Keratinocyte (primary cell): ENCODE measurements at regions not wholly inside any gene's neighbourhood (a gene's known extent, or its start where the extent isn't known, plus 50 kb on each side); places are given as distances from the start of the nearest gene placed in this dataset.

Source experiments
- DNase-seq: peaks from one replicate; pipeline ENCODE4 v3.0.0-alpha.2; 2011; ENCODE audit warnings: low read depth, missing footprints, low spot score
- FAIRE-seq: peaks from 2 replicates; lab custom pipeline; 2011; peaks lifted over from hg19 to GRCh38; lab: Jason Lieb, UNC
- H2AFZ ChIP-seq: 2 replicates; pipeline ENCODE4 v1.6.0; 2012; ENCODE audit warnings: low read length, control low read depth, inconsistent platforms; ENCODE audit not compliant: control insufficient read depth
- H3K27ac ChIP-seq: 2 replicates; pipeline ENCODE4 v1.5.1; 2011; ENCODE audit warnings: low read length; ENCODE audit not compliant: control insufficient read depth, insufficient read depth
- H3K27me3 ChIP-seq: 3 replicates; pipeline ENCODE4 v1.6.0; 2011; ENCODE audit warnings: low read length; ENCODE audit not compliant: control insufficient read depth, insufficient read depth; ENCODE audit errors: extremely low read depth
- H3K36me3 ChIP-seq, 2 experiments: 2 replicates in 1 of 2; 3 replicates in 1 of 2; pipeline ENCODE4 v1.5.1; 2011; ENCODE audit warnings: low read length in 2 of 2, mild to moderate bottlenecking in 1 of 2; ENCODE audit not compliant: control insufficient read depth in 2 of 2, insufficient read depth in 2 of 2; ENCODE audit errors: extremely low read depth in 1 of 2
- H3K4me1 ChIP-seq: 3 replicates; pipeline ENCODE4 v1.5.1; 2011; ENCODE audit warnings: low read length; ENCODE audit not compliant: control insufficient read depth, insufficient read depth; ENCODE audit errors: extremely low read depth
- H3K4me2 ChIP-seq: 3 replicates; pipeline ENCODE4 v1.6.0; 2011; ENCODE audit warnings: low read depth, low read length; ENCODE audit not compliant: control insufficient read depth, insufficient read depth; ENCODE audit errors: extremely low read depth
- H3K4me3 ChIP-seq, 3 experiments: fragments of 200-600 bp in 1 of 3; sonication (generic) in 1 of 3; 2 replicates in 2 of 3; 3 replicates in 1 of 3; pipeline ENCODE4 v1.5.1; 2011 to 2016; ENCODE audit warnings: low read length in 3 of 3, mild to moderate bottlenecking in 3 of 3, control low read depth in 2 of 3, inconsistent platforms in 1 of 3, low read depth in 1 of 3, mixed read lengths in 1 of 3, mixed run types in 1 of 3, moderate library complexity in 1 of 3; ENCODE audit not compliant: control insufficient read depth in 2 of 3, insufficient read depth in 2 of 3; ENCODE audit errors: extremely low read depth in 1 of 3
- H3K79me2 ChIP-seq: 2 replicates; pipeline ENCODE4 v1.6.0; 2012; ENCODE audit warnings: low read length; ENCODE audit not compliant: control insufficient read depth, insufficient read depth
- H3K9ac ChIP-seq: 3 replicates; pipeline ENCODE4 v1.6.0; 2011; ENCODE audit warnings: low read length; ENCODE audit not compliant: control insufficient read depth, insufficient read depth; ENCODE audit errors: extremely low read depth
- H3K9me1 ChIP-seq: 3 replicates; pipeline ENCODE4 v1.6.0; 2011; ENCODE audit warnings: low read length; ENCODE audit not compliant: control insufficient read depth, insufficient read depth; ENCODE audit errors: extremely low read depth
- H3K9me3 ChIP-seq: 2 replicates; pipeline ENCODE4 v1.5.1; 2012; ENCODE audit warnings: low read depth, low read length; ENCODE audit not compliant: control insufficient read depth
- H4K20me1 ChIP-seq: 3 replicates; pipeline ENCODE4 v1.6.0; 2011; ENCODE audit warnings: low read length; ENCODE audit not compliant: control insufficient read depth, insufficient read depth; ENCODE audit errors: extremely low read depth
- CTCF ChIP-seq, 3 experiments: IDR thresholded peaks in 1 of 3; conservative IDR thresholded peaks in 1 of 3; optimal IDR thresholded peaks in 1 of 3; 2 replicates in 2 of 3; 3 replicates in 1 of 3; pipeline versions ENCODE3 to v1.5.1; 2011; ENCODE audit warnings: low read length in 3 of 3, mild to moderate bottlenecking in 3 of 3, moderate library complexity in 2 of 3, control low read depth in 1 of 3, inconsistent platforms in 1 of 3; ENCODE audit not compliant: insufficient read depth in 2 of 3; ENCODE audit errors: extremely low read depth in 1 of 3
- EZH2 ChIP-seq: IDR thresholded peaks from one replicate; pipeline ENCODE4 v1.6.1; 2012; ENCODE audit warnings: inconsistent platforms, mild to moderate bottlenecking, low read length, moderate library complexity
- dilution Hi-C: fragments of 300-500 bp; cut with MboI; formaldehyde crosslinking; loops from one replicate; pipeline ENCODE4 v1.7.0; 2020; ENCODE audit warnings: low sequenced_read_pairs; ENCODE audit not compliant: extremely low pct_ligation_motif_present

- H3K4me3 ChIP-seq: peak overlapping the region; percentile 54 to 93 (median 76)
- H2AFZ ChIP-seq: peak overlapping the region; percentile 92
- H3K36me3 ChIP-seq: no peaks in the 10 kb centered on the region
- FAIRE-seq: no peak
- dilution Hi-C loops: no loop called here
- no peaks in the 10 kb centered on the region for H4K20me1 ChIP-seq
- no peak for DNase-seq
- no peaks in the 10 kb centered on the region for H3K27me3 ChIP-seq
- peaks cover 35% of the 10 kb centered on the region for H3K4me1 ChIP-seq
- peak overlapping the region; percentile 81 for H3K27ac ChIP-seq
- peak overlapping the region; percentile 95 for H3K4me2 ChIP-seq
- H3K9me1 ChIP-seq: no peaks in the 10 kb centered on the region
- H3K9ac ChIP-seq: peak overlapping the region; percentile 82
- no peaks in the 10 kb centered on the region for H3K9me3 ChIP-seq
- no peaks in the 10 kb centered on the region for H3K79me2 ChIP-seq
- TF ChIP-seq CTCF (optimal IDR thresholded peaks at IDR 0.05 in 1 of 3, IDR thresholded peaks at IDR 0.05 in 1 of 3, conservative IDR thresholded peaks at IDR 0.05 in 1 of 3; ENCODE audit: extremely low read depth in 1 of 3, insufficient read depth in 2 of 3, low read length in 3 of 3): no peak
- TF ChIP-seq EZH2: no peak
Observed at GRCh38 chr6:105993341-105994117, 92.6 kb upstream of the PRDM1 start.

- DNase-seq: no peak
- Histone ChIP-seq H3K4me1 (peaks cover 35% of the 10 kb centered on the region), H3K9me1 (no peaks in the 10 kb centered on the region), H3K4me3 (peak overlapping the region; percentile 49 to 84 (median 75)), H3K9ac (peak overlapping the region; percentile 58), H3K27ac (peak overlapping the region; percentile 55), H2AFZ (peak overlapping the region; percentile 98), H3K9me3 (no peaks in the 10 kb centered on the region), H3K4me2 (peak overlapping the region; percentile 90), H3K27me3 (no peaks in the 10 kb centered on the region), H3K79me2 (no peaks in the 10 kb centered on the region), H4K20me1 (no peaks in the 10 kb centered on the region), H3K36me3 (no peaks in the 10 kb centered on the region)
- FAIRE-seq: no peak
- dilution Hi-C loops: no loop called here
- TF ChIP-seq CTCF (optimal IDR thresholded peaks at IDR 0.05 in 1 of 3, IDR thresholded peaks at IDR 0.05 in 1 of 3, conservative IDR thresholded peaks at IDR 0.05 in 1 of 3; ENCODE audit: extremely low read depth in 1 of 3, insufficient read depth in 2 of 3, low read length in 3 of 3): no peak
- TF ChIP-seq EZH2: no peak
Observed at GRCh38 chr6:105992315-105992961, 93.7 kb upstream of the PRDM1 start.
